DMS 273 (cell line): ENCODE measurements at regions not wholly inside any gene's neighbourhood (a gene's known extent, or its start where the extent isn't known, plus 50 kb on each side); places are given as distances from the start of the nearest gene placed in this dataset.

Experiments
- DNase-seq: peaks from one replicate; lab custom pipeline; 2025; ENCODE audit not compliant: unreplicated experiment; lab: John Stamatoyannopoulos, UW

DNA sequence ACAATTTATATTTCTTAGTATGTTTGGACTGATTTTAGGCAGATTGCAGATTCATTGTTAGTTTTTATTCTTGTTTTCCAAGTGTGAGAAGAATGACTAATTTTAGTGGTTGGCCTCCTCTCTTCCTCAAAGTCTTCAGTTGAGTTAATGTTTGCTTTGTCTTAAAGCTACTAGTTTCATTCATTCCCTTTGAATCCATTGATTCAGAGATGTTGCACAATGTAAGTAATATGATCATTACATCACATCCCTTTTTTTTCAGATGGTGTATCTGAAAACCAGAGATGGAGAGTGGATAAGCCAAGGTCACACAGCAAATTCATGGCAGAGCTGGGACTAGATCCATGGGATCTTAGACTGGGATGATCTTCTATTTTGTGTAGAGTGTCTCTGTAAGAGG, 577.5 kb downstream of the BCL11B start:
- DNase-seq: no peak

DNA sequence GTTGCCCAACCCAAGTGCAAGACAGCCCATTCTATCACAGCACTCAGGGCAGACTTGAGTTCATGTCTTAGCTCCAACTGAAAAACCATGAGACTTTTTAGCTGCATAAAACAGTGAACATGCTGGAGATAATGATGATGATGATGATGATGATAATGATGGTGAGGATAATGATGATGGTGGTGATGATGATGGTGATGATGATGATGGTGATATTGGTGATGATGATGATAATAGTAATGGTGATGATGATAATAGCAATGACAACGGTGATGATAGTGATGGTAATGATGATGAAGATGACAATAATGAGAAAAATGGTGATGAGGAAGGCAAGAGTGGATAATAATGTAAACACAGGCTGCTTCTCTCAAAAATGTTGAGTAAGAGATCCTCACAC, 576.2 kb downstream of the BCL11B start:
- no peak for DNase-seq

DNA sequence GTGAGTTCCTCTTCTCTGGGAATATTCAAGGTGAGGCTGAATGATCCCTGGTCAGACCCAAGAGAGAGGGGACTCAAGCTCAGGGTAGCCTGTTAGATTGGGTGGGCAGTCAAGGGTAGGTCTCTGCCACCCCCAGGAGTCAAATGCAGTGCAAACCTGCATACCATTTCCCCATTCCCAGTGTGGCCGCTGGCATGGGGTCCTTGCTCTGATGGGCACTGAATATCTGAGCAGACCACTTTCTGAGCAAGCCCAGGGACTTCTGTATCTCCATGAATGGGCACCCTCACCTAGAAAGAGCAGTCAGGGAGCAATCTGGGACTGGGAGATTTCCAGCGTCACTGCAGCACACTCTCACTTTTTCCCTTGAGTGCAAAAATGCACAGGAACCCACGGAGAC, 573.7 kb downstream of the BCL11B start:
- DNase-seq: no peak

GRCh38 chr14:98700748-98701147, 571.2 kb downstream of the BCL11B start:
- no peak for DNase-seq

DNA sequence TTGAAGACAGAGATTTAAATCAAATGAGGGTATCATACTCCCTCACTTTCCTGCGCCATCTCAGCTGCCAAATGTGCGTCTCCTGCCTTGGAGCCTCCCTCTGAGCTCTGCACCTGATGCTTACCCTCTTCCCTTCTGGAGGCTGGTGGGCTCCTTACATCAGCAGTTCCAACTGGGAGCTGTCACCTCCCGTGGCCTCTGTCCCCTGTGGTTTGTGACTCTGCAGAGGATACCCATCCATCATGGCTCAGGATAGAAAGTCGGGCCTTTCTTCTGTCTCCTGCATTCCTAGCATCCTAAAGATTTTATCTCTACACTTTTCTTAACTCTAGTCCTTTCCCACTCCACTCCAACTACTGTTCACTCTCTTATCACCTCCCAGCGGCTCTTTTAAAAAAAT, 570.6 kb downstream of the BCL11B start:
- DNase-seq: no peak

- DNase-seq: no peak
These were observed 567.6 kb downstream of the BCL11B start for GRCh38 chr14:98704441-98704840.

DNA sequence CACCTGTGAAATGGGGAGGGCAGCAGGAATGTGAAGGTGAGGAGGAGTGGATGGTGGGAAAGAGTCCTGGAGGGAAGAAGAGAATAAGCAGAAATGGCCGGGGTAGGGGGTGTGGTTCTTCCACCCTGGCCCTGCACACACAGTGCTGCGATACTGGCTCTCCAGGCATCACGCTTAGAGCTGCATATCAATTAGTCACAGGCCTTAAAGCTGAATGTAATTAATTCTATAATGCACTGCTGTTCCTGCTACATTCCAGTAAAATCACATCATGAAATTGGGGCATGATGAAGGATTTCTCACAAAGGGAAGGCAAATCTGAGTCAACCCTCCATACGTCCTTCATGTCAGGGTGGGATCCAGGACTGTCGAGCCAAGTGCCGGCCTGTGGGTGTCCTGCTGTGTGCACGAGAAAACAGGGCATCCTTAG, 566.1 kb downstream of the BCL11B start:
- DNase-seq: no peak

- no peak for DNase-seq
These were observed 564.5 kb downstream of the BCL11B start for GRCh38 chr14:98707522-98707921.

GRCh38 chr14:98708555-98708954, 563.4 kb downstream of the BCL11B start:
- no peak for DNase-seq

GRCh38 chr14:98711453-98711852, 560.5 kb downstream of the BCL11B start:
- no peak for DNase-seq

GRCh38 chr14:98714626-98715425, 557.2 kb downstream of the BCL11B start:
- DNase-seq: no peak

DNA sequence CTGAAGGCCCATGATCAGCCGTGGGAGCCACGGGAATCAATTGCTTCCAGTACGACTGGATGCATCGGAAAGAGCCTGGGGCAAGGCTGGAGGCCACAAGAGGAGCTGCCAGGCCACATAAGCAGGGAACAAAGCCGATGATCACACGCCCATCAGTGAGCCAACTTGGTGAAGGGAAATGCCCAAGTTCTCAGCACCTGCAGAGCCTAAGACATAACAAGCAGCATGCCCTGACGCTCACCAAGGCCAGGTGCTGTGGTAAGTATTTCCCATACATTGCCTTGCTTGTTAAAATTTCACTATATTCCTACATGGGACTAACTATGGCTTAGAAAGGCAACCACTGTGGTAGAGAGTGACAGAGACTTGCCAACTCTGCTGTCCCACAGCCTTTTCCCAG, 555.9 kb downstream of the BCL11B start:
- no peak for DNase-seq

GRCh38 chr14:98721061-98721460, 550.9 kb downstream of the BCL11B start:
- no peak for DNase-seq

- DNase-seq: no peak
These were observed 547.3 kb downstream of the BCL11B start for GRCh38 chr14:98724734-98725133.

- no peak for DNase-seq
These were observed 546.8 kb downstream of the BCL11B start for GRCh38 chr14:98725191-98725590.

GRCh38 chr14:98725676-98726075, 546.3 kb downstream of the BCL11B start:
- no peak for DNase-seq

- DNase-seq: no peak
These were observed 545.2 kb downstream of the BCL11B start for GRCh38 chr14:98726585-98727405.

- DNase-seq: no peak
These were observed 544.0 kb downstream of the BCL11B start for GRCh38 chr14:98728024-98728423.

DNA sequence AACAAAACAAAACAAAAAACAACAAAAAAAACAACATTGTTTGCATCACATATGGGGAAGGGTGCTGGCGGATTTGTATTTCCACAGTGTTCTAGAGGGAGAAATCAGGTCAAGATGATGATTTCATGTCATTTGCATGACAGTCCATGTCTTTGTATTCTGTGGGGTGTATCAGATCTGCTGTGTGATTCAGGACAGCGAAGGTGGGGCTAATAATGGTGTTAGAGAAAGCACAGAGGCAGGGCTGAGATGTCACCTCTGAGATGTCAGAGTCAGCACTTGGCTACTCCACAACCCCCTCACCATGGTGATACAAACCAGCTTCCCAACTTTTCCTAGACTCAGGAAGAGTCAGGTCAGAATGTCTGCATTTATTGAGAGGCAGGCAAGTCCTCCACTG, 543.2 kb downstream of the BCL11B start:
- no peak for DNase-seq

DNA sequence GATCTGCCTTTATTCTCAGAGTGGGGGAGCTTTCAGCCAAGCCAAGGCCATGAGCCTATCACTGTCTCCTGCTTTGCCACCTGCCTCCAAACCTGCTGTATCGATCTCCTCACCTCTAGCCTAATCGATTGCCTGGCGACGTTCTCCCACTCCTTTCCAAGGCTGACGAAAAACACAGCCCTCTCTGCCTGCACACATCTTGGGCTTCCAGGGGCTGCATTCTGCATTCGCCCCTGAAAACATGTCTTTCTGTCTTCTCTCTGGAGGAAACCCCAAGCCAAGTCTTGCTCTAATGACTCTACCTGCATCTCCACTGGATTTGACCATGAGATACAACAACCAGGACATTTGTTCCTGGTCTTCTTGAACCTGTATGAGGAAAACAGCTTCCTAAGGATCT, 540.7 kb downstream of the BCL11B start:
- DNase-seq: no peak

- DNase-seq: no peak
These were observed 540.3 kb downstream of the BCL11B start for GRCh38 chr14:98731701-98732100.

DNA sequence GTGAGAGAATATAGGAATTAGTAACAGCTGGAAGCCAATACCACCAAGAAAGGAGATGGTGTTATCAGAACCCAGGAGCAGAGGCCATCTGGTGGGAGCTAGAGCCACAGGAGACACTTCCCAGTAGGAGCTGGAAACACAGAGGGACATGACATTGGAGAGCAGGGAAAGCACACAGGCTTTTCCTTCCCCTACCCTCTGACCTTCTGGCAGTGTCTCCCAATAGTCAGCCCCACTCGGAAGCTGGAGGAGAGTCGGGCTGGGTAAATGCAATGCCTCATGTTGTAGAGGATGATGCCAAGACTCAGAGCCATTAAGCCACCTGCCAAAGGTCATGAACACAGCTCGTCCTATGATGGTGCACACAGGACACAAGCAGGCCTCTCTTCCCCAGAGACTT, 538.5 kb downstream of the BCL11B start:
- no peak for DNase-seq
